GM12878 (cell line): ENCODE measurements at regions not wholly inside any gene's neighbourhood (a gene's known extent, or its start where the extent isn't known, plus 50 kb on each side); places are given as distances from the start of the nearest gene placed in this dataset.

ENCODE experiments used
- ATAC-seq: fragments of 200-7000 bp; cut with Tn5 transposase; 3 replicates; pipeline ENCODE4 v1.9.1; 2020; ENCODE audit warnings: mild to moderate bottlenecking, moderate library complexity
- BruUV-seq: library from RNA; stranded (reverse); fragments of 400-500 nt; replicated peaks from 2 replicates; lab custom pipeline; 2021; lab: Mats Ljungman, UMichigan
- CTCF ChIA-PET: fragments of 300-600 bp; sonication (Branson Sonifier 250); formaldehyde crosslinking; extraction: SDS; loops from one replicate; lab custom pipeline; 2021; ENCODE audit warnings: inconsistent platforms; lab: Yijun Ruan, JAX
- POLR2A ChIA-PET: fragments of 350-600 bp; formaldehyde crosslinking; extraction: SDS; loops from one replicate; lab custom pipeline; 2021; ENCODE audit warnings: inconsistent platforms; lab: Charles Lee
- RAD21 ChIA-PET: fragments of 300-600 bp; sonication (Branson Sonifier 250); formaldehyde crosslinking; loops from one replicate; lab custom pipeline; 2023; ENCODE audit warnings: antibody characterized with exemption; ENCODE audit not compliant: unreplicated experiment; lab: Charles Lee
- SMC1A ChIA-PET: fragments of 300-600 bp; sonication (Branson Sonifier 250); formaldehyde crosslinking; loops from one replicate; lab custom pipeline; 2023; ENCODE audit not compliant: unreplicated experiment, uncharacterized antibody; lab: Charles Lee
- DNase-seq: peaks from one replicate; pipeline ENCODE4 v3.0.0-alpha.2; 2011; ENCODE audit warnings: low read depth, low spot score
- FAIRE-seq: peaks from 3 replicates; lab custom pipeline; 2011; peaks lifted over from hg19 to GRCh38; lab: Jason Lieb, UNC
- H2AFZ ChIP-seq: 2 replicates; pipeline ENCODE4 v1.6.0; 2011; ENCODE audit warnings: low read depth, low read length, control low read depth; ENCODE audit not compliant: control insufficient read depth
- H3K27ac ChIP-seq: 2 replicates; pipeline ENCODE4 v1.5.1; 2011; ENCODE audit warnings: control low read depth; ENCODE audit not compliant: control insufficient read depth, insufficient read depth
- H3K27me3 ChIP-seq, 2 experiments: replicated peaks in 1 of 2; 2 replicates each; pipeline versions ENCODE4 v1.6.0 to v1.6.1; 2011; ENCODE audit warnings: low read length in 1 of 2; ENCODE audit not compliant: control insufficient read depth in 2 of 2, insufficient read depth in 2 of 2
- H3K36me3 ChIP-seq, 2 experiments: 2 replicates each; pipeline ENCODE4 v1.5.1; 2011; ENCODE audit warnings: low read length in 1 of 2; ENCODE audit not compliant: control insufficient read depth in 2 of 2, insufficient read depth in 2 of 2
- H3K4me1 ChIP-seq: 2 replicates; pipeline ENCODE4 v1.6.1; 2011; ENCODE audit warnings: mild to moderate bottlenecking, low read length, moderate library complexity, mixed read lengths; ENCODE audit not compliant: control insufficient read depth, insufficient read depth
- H3K4me2 ChIP-seq: 2 replicates; pipeline ENCODE4 v1.6.0; 2011; ENCODE audit warnings: control low read depth; ENCODE audit not compliant: control insufficient read depth, insufficient read depth
- H3K4me3 ChIP-seq: fragments of 200-600 bp; sonication (generic); 2 replicates; pipeline ENCODE4 v1.5.1; 2016
- H3K79me2 ChIP-seq: 2 replicates; pipeline ENCODE4 v1.6.0; 2011; ENCODE audit warnings: low read length; ENCODE audit not compliant: control insufficient read depth, insufficient read depth
- H3K9ac ChIP-seq: 2 replicates; pipeline ENCODE4 v1.8.0; 2011; ENCODE audit warnings: low read length, control low read depth, mixed read lengths; ENCODE audit not compliant: control insufficient read depth, insufficient read depth
- H3K9me3 ChIP-seq: replicated peaks from 3 replicates; pipeline ENCODE4 v1.5.1; 2011; ENCODE audit warnings: mild to moderate bottlenecking, low read length; ENCODE audit not compliant: control insufficient read depth, insufficient read depth
- H4K20me1 ChIP-seq: 2 replicates; pipeline ENCODE4 v1.6.0; 2011; ENCODE audit not compliant: control insufficient read depth, insufficient read depth
- FOXK2 ChIP-seq: fragments of 450-650 bp; IDR thresholded peaks from 2 replicates; pipeline ENCODE4 v1.6.1; 2017; ENCODE audit warnings: mild to moderate bottlenecking, moderate library complexity
- POU2F2 ChIP-seq: IDR thresholded peaks from 3 replicates; pipeline ENCODE4 v1.6.1; 2011; ENCODE audit warnings: low read depth, mild to moderate bottlenecking, low read length, borderline replicate concordance
- RELB ChIP-seq: fragments of 450-650 bp; IDR thresholded peaks from 2 replicates; pipeline ENCODE4 v1.6.1; 2017; ENCODE audit warnings: low read depth, mild to moderate bottlenecking, moderate library complexity
- STAT3 ChIP-seq: IDR thresholded peaks from 2 replicates; pipeline ENCODE4 v1.6.1; 2011; ENCODE audit warnings: low read depth, low read length, improper control_type of control experiment
- WGBS: methylation state at CpG from one replicate; pipeline ENCODE4 v1.1.6; 2016; ENCODE audit warnings: low lambda C conversion rate; ENCODE audit not compliant: insufficient replicate concordance, insufficient coverage; ENCODE audit errors: missing lambda C conversion rate; 5-methylcytosine and 5-hydroxymethylcytosine counted together
- in situ Hi-C: fragments of 300-500 bp; cut with MboI; formaldehyde crosslinking; loops from 9 replicates; pipeline ENCODE4 v1.14.3; 2018; ENCODE audit warnings: mixed read lengths
- intact Hi-C: fragments of 100-400 bp; cut with micrococcal nuclease; formaldehyde crosslinking; loops from one replicate; pipeline ENCODE4 v1.14.2; 2022; ENCODE audit not compliant: unreplicated experiment

GRCh38 chr10:78658645-78659597 is 409.8 kb upstream of the ZMIZ1 start:
- POLR2A ChIA-PET = no interaction called here
- SMC1A ChIA-PET = interaction anchor here (1.3 to 1.9 kb wide), 3 partner anchors 9 to 612 kb away, joined by 4 to 6 read pairs (median 5); no protein-coding TSS in a partner anchor
- RAD21 ChIA-PET = interaction anchor here (1.0 to 1.2 kb wide), 5 partner anchors 18 to 612 kb away, joined by 3 to 4 read pairs (median 3); no protein-coding TSS in a partner anchor
- H3K36me3 ChIP-seq = no peaks in the 10 kb centered on the region
- no peaks in the 10 kb centered on the region for H3K79me2 ChIP-seq
- ATAC-seq (peak; percentile 66), DNase-seq (no peak), FAIRE-seq (no peak)
- no peak overlapping the region for H3K9ac ChIP-seq
- H2AFZ ChIP-seq = no peak overlapping the region
- H3K27me3 ChIP-seq = no peaks in the 10 kb centered on the region
- CTCF ChIA-PET = interaction anchor here (0.5 to 4.8 kb wide), 9 partner anchors 8 to 801 kb away, joined by 3 to 36 read pairs (median 9); no protein-coding TSS in a partner anchor
- no peaks in the 10 kb centered on the region; the same call in 2 of the 3 replicates for H3K9me3 ChIP-seq
- intact Hi-C loops = loop anchor here (5.0 kb wide), 1 partner anchor 612 kb away; no protein-coding TSS in a partner anchor
- 7% methylated on average over 8 of the region's 8 CpGs for WGBS
- in situ Hi-C loops = no loop called here
- peak overlapping the region; percentile 49 for H3K4me2 ChIP-seq
- peaks cover 8% of the 10 kb centered on the region for H3K4me1 ChIP-seq
- H3K4me3 ChIP-seq = no peak overlapping the region
- no peak overlapping the region for H3K27ac ChIP-seq
- BruUV-seq = no TSS peak
- no peaks in the 10 kb centered on the region for H4K20me1 ChIP-seq
- TF ChIP-seq POU2F2 (peak; percentile 53; the same call in 1 of the 3 replicates), RELB (no peak), STAT3 (no peak), FOXK2 (no peak)
